HepG2 (cell line): ENCODE measurements at regions not wholly inside any gene's neighbourhood (a gene's known extent, or its start where the extent isn't known, plus 50 kb on each side); places are given as distances from the start of the nearest gene placed in this dataset.

Experiments used
- ATAC-seq: fragments of 200-7000 bp; cut with Tn5 transposase; 3 replicates; pipeline ENCODE4 v1.9.1; 2020; ENCODE audit warnings: mild to moderate bottlenecking, moderate library complexity
- BruUV-seq: library from RNA; stranded (reverse); fragments of 400-500 nt; replicated peaks from 2 replicates; lab custom pipeline; 2021; lab: Mats Ljungman, UMichigan
- CTCF ChIA-PET: fragments of 300-600 bp; formaldehyde crosslinking; extraction: SDS; loops from one replicate; lab custom pipeline; 2021; ENCODE audit warnings: low total read pairs, inconsistent platforms, low intra/inter-chr PET ratio; lab: Yijun Ruan, JAX
- POLR2A ChIA-PET: fragments of 350-600 bp; sonication (Branson Sonifier 250); formaldehyde crosslinking; loops from one replicate; lab custom pipeline; 2020; ENCODE audit warnings: antibody characterized with exemption, inconsistent platforms; lab: Yijun Ruan, JAX
- DNase-seq: peaks from one replicate; pipeline ENCODE4 v3.0.0-alpha.2; 2015; ENCODE audit warnings: low spot score
- FAIRE-seq: peaks from 3 replicates; lab custom pipeline; 2011; peaks lifted over from hg19 to GRCh38; lab: Jason Lieb, UNC
- H2AFZ ChIP-seq: one replicate; pipeline ENCODE4 v1.6.1; 2011; ENCODE audit warnings: low read length, inconsistent platforms
- H3K27ac ChIP-seq: fragments of 300-600 bp; 3 replicates; pipeline ENCODE4 v1.8.0; 2011; ENCODE audit warnings: mixed run types, mild to moderate bottlenecking, mixed read lengths, low read length, inconsistent platforms; ENCODE audit not compliant: insufficient read depth; ENCODE audit errors: extremely low read length
- H3K27me3 ChIP-seq, 2 experiments: fragments of 200-600 bp in 1 of 2; 2 replicates in 1 of 2; 3 replicates in 1 of 2; pipeline versions ENCODE4 v1.6.0 to v1.8.0; 2011; ENCODE audit warnings: low read length in 2 of 2, mild to moderate bottlenecking in 2 of 2, moderate library complexity in 2 of 2, inconsistent platforms in 1 of 2; ENCODE audit not compliant: insufficient read depth in 2 of 2, control insufficient read depth in 1 of 2
- H3K36me3 ChIP-seq, 2 experiments: fragments of 200-600 bp in 1 of 2; replicated peaks in 1 of 2; 2 replicates in 1 of 2; 3 replicates in 1 of 2; pipeline versions ENCODE4 v1.5.1 to v1.8.0; 2011; ENCODE audit warnings: low read length in 2 of 2, inconsistent platforms in 1 of 2; ENCODE audit not compliant: insufficient read depth in 2 of 2, control insufficient read depth in 1 of 2
- H3K4me1 ChIP-seq: 2 replicates; pipeline ENCODE4 v1.5.1; 2012; ENCODE audit warnings: low read length, inconsistent platforms; ENCODE audit not compliant: insufficient read depth
- H3K4me2 ChIP-seq: 2 replicates; pipeline ENCODE4 v1.6.0; 2011; ENCODE audit warnings: low read depth, low read length, inconsistent platforms
- H3K4me3 ChIP-seq, 3 experiments: fragments of 200-600 bp in 1 of 3; sonication (generic), shearing (Covaris generic) in 1 of 3; replicated peaks in 1 of 3; 2 replicates each; pipeline ENCODE4 v1.5.1; 2011 to 2016; ENCODE audit warnings: low read length in 3 of 3, inconsistent platforms in 2 of 3, low read depth in 2 of 3, mild to moderate bottlenecking in 2 of 3, control low read depth in 1 of 3, mixed read lengths in 1 of 3; ENCODE audit not compliant: insufficient read depth in 1 of 3
- H3K79me2 ChIP-seq: one replicate; pipeline ENCODE4 v1.6.1; 2011; ENCODE audit warnings: low read length, inconsistent platforms; ENCODE audit not compliant: insufficient read depth
- H3K9ac ChIP-seq: 2 replicates; pipeline ENCODE4 v1.6.0; 2011; ENCODE audit warnings: mild to moderate bottlenecking, low read depth, low read length, inconsistent platforms; ENCODE audit not compliant: insufficient read depth
- H3K9me3 ChIP-seq: 2 replicates; pipeline ENCODE4 v1.5.1; 2012; ENCODE audit warnings: mild to moderate bottlenecking, low read length
- H4K20me1 ChIP-seq: 2 replicates; pipeline ENCODE4 v1.6.0; 2011; ENCODE audit warnings: inconsistent platforms, mild to moderate bottlenecking, low read length, moderate library complexity; ENCODE audit not compliant: insufficient read depth
- CBX5 ChIP-seq: sonication (generic); formaldehyde crosslinking; IDR thresholded peaks from 2 replicates; pipeline ENCODE4 v1.4.0; 2020; ENCODE audit warnings: missing genetic modification reagents, borderline replicate concordance
- KIAA2018 ChIP-seq: sonication (generic); formaldehyde crosslinking; IDR thresholded peaks from 2 replicates; pipeline ENCODE4 v1.5.0; 2020; ENCODE audit warnings: mild to moderate bottlenecking, missing genetic modification reagents, borderline replicate concordance
- MXI1 ChIP-seq: IDR thresholded peaks from 3 replicates; pipeline ENCODE4 v1.6.1; 2012; ENCODE audit warnings: low read depth, low read length, inconsistent platforms, borderline replicate concordance
- SP4 ChIP-seq: sonication (generic); formaldehyde crosslinking; IDR thresholded peaks from 2 replicates; pipeline ENCODE4 v1.8.1; 2023; ENCODE audit warnings: mild to moderate bottlenecking, missing genetic modification reagents
- ZNF282 ChIP-seq: fragments of 450-650 bp; IDR thresholded peaks from 2 replicates; pipeline ENCODE4 v1.6.1; 2018; ENCODE audit not compliant: partially characterized antibody
- ZNF597 ChIP-seq: sonication (generic); formaldehyde crosslinking; IDR thresholded peaks from 2 replicates; pipeline ENCODE4 v1.5.0; 2020; ENCODE audit warnings: missing genetic modification reagents
- ZNF766 ChIP-seq: sonication (generic); formaldehyde crosslinking; IDR thresholded peaks from 2 replicates; pipeline ENCODE4 v1.5.0; 2020; ENCODE audit warnings: missing genetic modification reagents, borderline replicate concordance
- WGBS: methylation state at CpG from one replicate; pipeline ENCODE4 v1.1.6; 2017; ENCODE audit warnings: low lambda C conversion rate; 5-methylcytosine and 5-hydroxymethylcytosine counted together
- in situ Hi-C: cut with HindIII; loops from 2 replicates; pipeline ENCODE4 v1.10.0; 2017; ENCODE audit warnings: low pct_unique_long_range_greater_than_20kb; ENCODE audit not compliant: extremely low pct_ligation_motif_present
- intact Hi-C: fragments of 100-400 bp; cut with micrococcal nuclease; formaldehyde crosslinking; loops from one replicate; pipeline ENCODE4 v1.10.0; 2022; ENCODE audit not compliant: unreplicated experiment

GRCh38 chr15:81968691-81969090 is 77.1 kb downstream of the MEX3B start:
- H3K9ac ChIP-seq, result no peak overlapping the region
- WGBS, result 30% methylated on average over 2 of the region's 2 CpGs
- no peak overlapping the region for H2AFZ ChIP-seq
- in situ Hi-C loops, result no loop called here
- ChIA-PET CTCF (no interaction called here), POLR2A (no interaction called here)
- no peak overlapping the region for H3K4me3 ChIP-seq
- H4K20me1 ChIP-seq, result no peaks in the 10 kb centered on the region
- H3K79me2 ChIP-seq, result no peaks in the 10 kb centered on the region
- no peak overlapping the region for H3K27ac ChIP-seq
- FAIRE-seq (no peak), ATAC-seq (no peak), DNase-seq (no peak)
- no peaks in the 10 kb centered on the region for H3K4me1 ChIP-seq
- no TSS peak for BruUV-seq
- intact Hi-C loops, result no loop called here
- H3K27me3 ChIP-seq, result peaks cover 0 to 2% of the 10 kb centered on the region in 2 experiments; a peak in 1 of 5 replicates
- H3K4me2 ChIP-seq, result no peak overlapping the region
- no peaks in the 10 kb centered on the region for H3K9me3 ChIP-seq
- H3K36me3 ChIP-seq, result no peaks in the 10 kb centered on the region
- TF ChIP-seq MXI1, result no peak
- no peak for TF ChIP-seq KIAA2018 (CRISPR knock-in tag)
- TF ChIP-seq ZNF766, result no peak
- TF ChIP-seq ZNF282, result no peak
- no peak for TF ChIP-seq SP4 (CRISPR knock-in tag)
- TF ChIP-seq ZNF597, result no peak
- TF ChIP-seq CBX5, result no peak
